Colon (tissue), 2 donors: ENCODE measurements at regions not wholly inside any gene's neighbourhood (a gene's known extent, or its start where the extent isn't known, plus 50 kb on each side); places are given as distances from the start of the nearest gene placed in this dataset.

Experiments
- FAIRE-seq: peaks from 2 replicates; lab custom pipeline; 2012; peaks lifted over from hg19 to GRCh38; lab: Jason Lieb, UNC
- donor health status: control.
- donor health status: control.

- FAIRE-seq = no peak
Measured at GRCh38 chr10:123459371-123460091, 206.6 kb upstream of the GPR26 start.

GRCh38 chr10:123462246-123462645 is 203.9 kb upstream of the GPR26 start:
- no peak for FAIRE-seq

- FAIRE-seq = no peak
Measured at GRCh38 chr10:123462756-123463155, 203.4 kb upstream of the GPR26 start.

- no peak for FAIRE-seq
Measured at GRCh38 chr10:123463181-123463580, 203.0 kb upstream of the GPR26 start.

GRCh38 chr10:123463698-123464097 is 202.5 kb upstream of the GPR26 start:
- no peak for FAIRE-seq

GRCh38 chr10:123464430-123465323 is 201.5 kb upstream of the GPR26 start:
- FAIRE-seq = no peak

GRCh38 chr10:123470336-123470921 is 195.7 kb upstream of the GPR26 start:
- no peak for FAIRE-seq

- no peak for FAIRE-seq
Measured at GRCh38 chr10:123471811-123472210, 194.3 kb upstream of the GPR26 start.

- no peak for FAIRE-seq
Measured at GRCh38 chr10:123472606-123473005, 193.5 kb upstream of the GPR26 start.

- no peak for FAIRE-seq
Measured at GRCh38 chr10:123474700-123475099, 191.5 kb upstream of the GPR26 start.

GRCh38 chr10:123475466-123475865 is 190.7 kb upstream of the GPR26 start:
- no peak for FAIRE-seq

GRCh38 chr10:123478116-123478515 is 188.0 kb upstream of the GPR26 start:
- no peak for FAIRE-seq

- no peak for FAIRE-seq
Measured at GRCh38 chr10:123479640-123480039, 186.5 kb upstream of the GPR26 start.

- FAIRE-seq = no peak
Measured at GRCh38 chr10:123480344-123480743, 185.8 kb upstream of the GPR26 start.

GRCh38 chr10:123480845-123481244 is 185.3 kb upstream of the GPR26 start:
- no peak for FAIRE-seq

- FAIRE-seq = no peak
Measured at GRCh38 chr10:123484722-123485121, 181.4 kb upstream of the GPR26 start.

GRCh38 chr10:123485341-123485960 is 180.7 kb upstream of the GPR26 start:
- no peak for FAIRE-seq

- FAIRE-seq = no peak
Measured at GRCh38 chr10:123488436-123488835, 177.7 kb upstream of the GPR26 start.

GRCh38 chr10:123491364-123491763 is 174.8 kb upstream of the GPR26 start:
- FAIRE-seq = no peak

GRCh38 chr10:123492016-123492415 is 174.1 kb upstream of the GPR26 start:
- FAIRE-seq = no peak

- no peak for FAIRE-seq
Measured at GRCh38 chr10:123494301-123494808, 171.8 kb upstream of the GPR26 start.

GRCh38 chr10:123496375-123496774 is 169.8 kb upstream of the GPR26 start:
- FAIRE-seq = no peak
